LoVo (cell line): ENCODE measurements at regions not wholly inside any gene's neighbourhood (a gene's known extent, or its start where the extent isn't known, plus 50 kb on each side); places are given as distances from the start of the nearest gene placed in this dataset.
A peak's percentile ranks its signal among the peaks of the same experiment; 100 is the strongest.

Source experiments
- DNase-seq: peaks from one replicate; pipeline ENCODE4 v3.0.0-alpha.2; 2016; ENCODE audit warnings: low spot score

GRCh38 chr2:7813541-7814292 lies 868.1 kb upstream of the ID2 start:
- no peak for DNase-seq

- no peak for DNase-seq
Observed at GRCh38 chr2:7815726-7816125, 866.1 kb upstream of the ID2 start.

GRCh38 chr2:7816233-7816632 lies 865.6 kb upstream of the ID2 start:
- DNase-seq: no peak

GRCh38 chr2:7816944-7817343 lies 864.9 kb upstream of the ID2 start:
- no peak for DNase-seq

- DNase-seq: no peak
Observed at GRCh38 chr2:7819316-7819715, 862.5 kb upstream of the ID2 start.

GRCh38 chr2:7819850-7820249 lies 862.0 kb upstream of the ID2 start:
- no peak for DNase-seq

- no peak for DNase-seq
Observed at GRCh38 chr2:7824211-7824610, 857.6 kb upstream of the ID2 start.

- DNase-seq: peak; percentile 43
Observed at GRCh38 chr2:7825591-7826312, 856.1 kb upstream of the ID2 start.

- no peak for DNase-seq
Observed at GRCh38 chr2:7826656-7827055, 855.2 kb upstream of the ID2 start.

GRCh38 chr2:7829241-7829640 lies 852.6 kb upstream of the ID2 start:
- DNase-seq: no peak

- no peak for DNase-seq
Observed at GRCh38 chr2:7830616-7831015, 851.2 kb upstream of the ID2 start.

- DNase-seq: no peak
Observed at GRCh38 chr2:7835151-7835550, 846.7 kb upstream of the ID2 start.

GRCh38 chr2:7835693-7836680 lies 845.9 kb upstream of the ID2 start:
- DNase-seq: no peak

GRCh38 chr2:7837237-7837760 lies 844.6 kb upstream of the ID2 start:
- DNase-seq: no peak

- DNase-seq: no peak
Observed at GRCh38 chr2:7838669-7839068, 843.2 kb upstream of the ID2 start.

- no peak for DNase-seq
Observed at GRCh38 chr2:7840651-7841380, 841.0 kb upstream of the ID2 start.

- DNase-seq: no peak
Observed at GRCh38 chr2:7841751-7842150, 840.1 kb upstream of the ID2 start.

GRCh38 chr2:7844414-7844965 lies 837.4 kb upstream of the ID2 start:
- no peak for DNase-seq

- no peak for DNase-seq
Observed at GRCh38 chr2:7845332-7845731, 836.5 kb upstream of the ID2 start.

GRCh38 chr2:7846607-7847006 lies 835.2 kb upstream of the ID2 start:
- no peak for DNase-seq

GRCh38 chr2:7847321-7847720 lies 834.5 kb upstream of the ID2 start:
- no peak for DNase-seq
